ENCODE measurements at regions not wholly inside any gene's neighbourhood (a gene's known extent, or its start where the extent isn't known, plus 50 kb on each side); places are given as distances from the start of the nearest gene placed in this dataset.

DNA sequence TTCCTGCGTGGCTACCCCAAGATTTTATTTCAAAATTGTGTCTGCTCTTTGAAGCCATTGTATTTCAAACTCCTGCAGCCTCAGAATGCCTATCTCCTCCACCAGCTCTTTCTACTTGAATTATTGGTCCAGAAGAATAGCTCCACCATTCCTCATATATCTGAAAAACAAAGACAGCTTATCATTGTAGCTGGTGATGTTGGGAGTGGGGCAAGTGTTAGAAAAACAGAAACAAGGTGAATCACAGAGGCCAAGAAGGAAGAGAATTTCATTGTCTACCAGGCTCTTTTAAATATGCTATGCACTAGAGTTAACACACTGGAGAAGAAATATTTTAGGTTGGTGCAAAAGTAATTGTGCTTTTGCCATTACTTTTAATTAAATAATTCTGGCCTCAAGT is 307.9 kb upstream of the ROPN1 start:
- TF ChIP-seq POLR2A (IDR thresholded peaks at IDR 0.05), result no peak
- TF ChIP-seq, protein P1, sequence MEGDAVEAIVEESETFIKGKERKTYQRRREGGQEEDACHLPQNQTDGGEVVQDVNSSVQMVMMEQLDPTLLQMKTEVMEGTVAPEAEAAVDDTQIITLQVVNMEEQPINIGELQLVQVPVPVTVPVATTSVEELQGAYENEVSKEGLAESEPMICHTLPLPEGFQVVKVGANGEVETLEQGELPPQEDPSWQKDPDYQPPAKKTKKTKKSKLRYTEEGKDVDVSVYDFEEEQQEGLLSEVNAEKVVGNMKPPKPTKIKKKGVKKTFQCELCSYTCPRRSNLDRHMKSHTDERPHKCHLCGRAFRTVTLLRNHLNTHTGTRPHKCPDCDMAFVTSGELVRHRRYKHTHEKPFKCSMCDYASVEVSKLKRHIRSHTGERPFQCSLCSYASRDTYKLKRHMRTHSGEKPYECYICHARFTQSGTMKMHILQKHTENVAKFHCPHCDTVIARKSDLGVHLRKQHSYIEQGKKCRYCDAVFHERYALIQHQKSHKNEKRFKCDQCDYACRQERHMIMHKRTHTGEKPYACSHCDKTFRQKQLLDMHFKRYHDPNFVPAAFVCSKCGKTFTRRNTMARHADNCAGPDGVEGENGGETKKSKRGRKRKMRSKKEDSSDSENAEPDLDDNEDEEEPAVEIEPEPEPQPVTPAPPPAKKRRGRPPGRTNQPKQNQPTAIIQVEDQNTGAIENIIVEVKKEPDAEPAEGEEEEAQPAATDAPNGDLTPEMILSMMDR (IDR thresholded peaks at IDR 0.05), result no peak
